MM.1S (cell line): ENCODE measurements at regions not wholly inside any gene's neighbourhood (a gene's known extent, or its start where the extent isn't known, plus 50 kb on each side); places are given as distances from the start of the nearest gene placed in this dataset.

Experiments used
- CTCF ChIP-seq: fragments of 300-600 bp; sonication (generic); IDR thresholded peaks from 2 replicates; pipeline ENCODE4 v1.5.1; 2016; ENCODE audit warnings: antibody characterized with exemption, low read length, mixed read lengths
- EZH2 ChIP-seq: fragments of 300-600 bp; sonication (generic); optimal IDR thresholded peaks from 2 replicates; pipeline ENCODE3; 2017; ENCODE audit warnings: low read depth, mild to moderate bottlenecking, antibody characterized with exemption, low read length, mixed read lengths

GRCh38 chr18:45357686-45358470 is 257.4 kb upstream of the SLC14A2 start:
- TF ChIP-seq EZH2 = no peak
- no peak for TF ChIP-seq CTCF
